ENCODE measurements at regions not wholly inside any gene's neighbourhood (a gene's known extent, or its start where the extent isn't known, plus 50 kb on each side); places are given as distances from the start of the nearest gene placed in this dataset.

DNA sequence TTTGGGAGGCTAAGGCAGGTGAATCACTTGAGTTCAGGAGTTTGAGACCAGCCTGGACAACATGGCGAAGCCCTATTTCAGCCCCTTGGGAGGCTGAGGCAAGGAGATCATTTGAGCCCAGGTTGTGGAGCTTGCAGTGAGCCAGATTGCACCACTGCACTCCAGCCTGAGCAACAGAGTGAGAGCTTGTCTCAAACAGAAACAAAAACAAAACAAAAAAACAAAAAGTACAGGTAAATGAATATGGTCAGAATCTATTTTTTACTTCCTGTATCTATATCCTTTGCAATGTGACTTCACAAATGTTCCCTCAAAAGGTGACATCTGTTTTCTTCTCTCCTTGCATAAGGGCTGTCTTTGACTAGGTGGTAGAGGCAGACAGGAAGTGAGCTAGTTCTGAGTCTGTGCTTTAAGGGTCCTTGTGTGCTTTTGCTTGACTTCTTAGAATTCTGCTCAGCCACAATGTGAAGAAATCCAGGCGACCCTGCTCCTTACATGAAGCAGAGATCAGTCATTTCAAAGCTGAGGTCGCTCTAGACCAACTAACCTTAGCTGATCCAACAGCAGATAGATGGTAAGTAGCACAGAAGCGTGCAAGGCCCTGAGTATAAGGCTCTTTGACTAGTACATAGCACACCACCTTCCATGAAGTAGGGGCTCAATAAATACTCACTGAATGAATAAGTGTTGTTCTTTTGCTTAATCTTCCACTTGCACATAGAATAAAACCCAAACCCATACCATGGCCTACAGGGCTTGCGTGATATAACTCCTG is 423.2 kb upstream of the PCDH15 start:
- H3K27ac ChIP-seq (ENCODE audit: low read length) = no peak overlapping the region
- no peaks in the 10 kb centered on the region for H3K36me3 ChIP-seq (ENCODE audit: control insufficient read depth in 2 of 2, insufficient read depth in 2 of 2, low read length in 2 of 2)
- no peak overlapping the region for H3K9ac ChIP-seq (ENCODE audit: low read length in 2 of 2)
- no peaks in the 10 kb centered on the region for H3K27me3 ChIP-seq (ENCODE audit: control insufficient read depth in 1 of 2, insufficient read depth in 2 of 2, low read length in 2 of 2)
- no peak overlapping the region for H3K4me3 ChIP-seq (ENCODE audit: low read length in 2 of 2)
- no peaks in the 10 kb centered on the region for H3K9me3 ChIP-seq (ENCODE audit: control insufficient read depth in 2 of 2, low read length in 2 of 2)
- H3K4me1 ChIP-seq (ENCODE audit: control insufficient read depth, insufficient read depth, low read length) = no peaks in the 10 kb centered on the region

DNA sequence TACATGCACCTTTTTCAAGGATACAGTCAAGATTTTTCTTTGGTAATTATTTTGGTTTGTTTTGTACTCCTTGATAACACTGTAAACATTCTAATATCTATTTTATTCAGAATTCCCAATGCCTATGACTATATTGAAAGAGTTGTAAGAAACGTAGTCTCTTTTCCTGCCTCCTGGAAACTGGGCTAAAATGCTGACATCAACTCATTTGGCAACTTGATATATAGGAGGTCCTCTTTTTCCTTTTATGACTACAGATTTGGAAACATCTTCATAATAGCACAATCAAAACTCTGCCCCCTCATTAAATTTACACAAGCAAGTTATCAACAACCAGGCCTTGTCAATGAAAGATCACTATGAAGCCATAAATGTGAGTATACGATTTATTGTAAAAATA is 422.3 kb upstream of the PCDH15 start:
- Histone ChIP-seq H3K9me3 (ENCODE audit: control insufficient read depth in 2 of 2, low read length in 2 of 2) (no peaks in the 10 kb centered on the region), H3K36me3 (ENCODE audit: control insufficient read depth in 2 of 2, insufficient read depth in 2 of 2, low read length in 2 of 2) (no peaks in the 10 kb centered on the region), H3K27ac (ENCODE audit: low read length) (no peak overlapping the region)

DNA sequence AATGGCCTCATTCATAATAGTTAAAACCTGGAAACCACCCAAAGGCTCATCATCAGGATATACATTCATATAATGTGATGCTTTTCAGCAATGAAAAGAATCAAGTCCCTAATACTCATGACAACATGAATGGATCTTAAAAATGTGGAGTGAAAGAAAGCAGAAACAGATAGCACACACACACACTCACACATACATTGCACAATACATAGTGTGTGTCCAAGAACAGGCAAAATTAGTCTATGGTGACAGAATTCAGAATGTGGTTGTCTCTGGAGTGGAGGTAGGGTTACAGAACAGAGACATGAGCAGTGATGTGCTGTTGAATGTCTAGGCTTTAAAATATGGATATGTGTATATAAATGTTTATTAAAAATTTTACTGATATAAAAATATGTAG is 419.9 kb upstream of the PCDH15 start:
- no peak overlapping the region for H3K9ac ChIP-seq (ENCODE audit: low read length in 2 of 2)
- H3K4me3 ChIP-seq (ENCODE audit: low read length in 2 of 2) = no peak overlapping the region
- no peaks in the 10 kb centered on the region for H3K27me3 ChIP-seq (ENCODE audit: control insufficient read depth in 1 of 2, insufficient read depth in 2 of 2, low read length in 2 of 2)
- no peaks in the 10 kb centered on the region for H3K4me1 ChIP-seq (ENCODE audit: control insufficient read depth, insufficient read depth, low read length)
- H3K27ac ChIP-seq (ENCODE audit: low read length) = no peak overlapping the region
- no peaks in the 10 kb centered on the region for H3K36me3 ChIP-seq (ENCODE audit: control insufficient read depth in 2 of 2, insufficient read depth in 2 of 2, low read length in 2 of 2)
- H3K9me3 ChIP-seq (ENCODE audit: control insufficient read depth in 2 of 2, low read length in 2 of 2) = no peaks in the 10 kb centered on the region

More for the DNA sequence above, 422.3 kb upstream of the PCDH15 start:
- Histone ChIP-seq H3K27me3 (ENCODE audit: control insufficient read depth in 1 of 2, insufficient read depth in 2 of 2, low read length in 2 of 2) (no peaks in the 10 kb centered on the region), H3K9ac (ENCODE audit: low read length in 2 of 2) (no peak overlapping the region), H3K4me1 (ENCODE audit: control insufficient read depth, insufficient read depth, low read length) (no peaks in the 10 kb centered on the region), H3K4me3 (ENCODE audit: low read length in 2 of 2) (no peak overlapping the region)

DNA sequence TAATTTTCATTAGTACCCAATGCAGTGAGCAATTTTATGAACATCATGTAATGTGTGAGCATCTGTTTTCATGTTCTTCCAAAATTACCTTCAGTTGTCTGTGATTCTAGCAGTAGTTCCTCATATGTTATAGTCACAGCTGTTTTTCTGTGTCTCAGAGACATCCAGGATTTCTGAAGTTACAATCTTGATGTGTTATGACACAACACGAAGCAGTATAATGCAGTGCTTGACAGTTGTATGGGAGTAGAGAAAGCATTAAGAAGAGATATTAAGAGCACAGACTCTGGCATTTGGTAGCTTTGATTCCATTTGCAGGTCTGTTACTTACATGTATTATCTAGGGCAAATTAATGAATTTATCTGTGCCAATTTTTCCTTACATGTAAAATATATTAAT is 414.7 kb upstream of the PCDH15 start:
- Histone ChIP-seq H3K36me3 (ENCODE audit: control insufficient read depth in 2 of 2, insufficient read depth in 2 of 2, low read length in 2 of 2) (no peaks in the 10 kb centered on the region), H3K4me3 (ENCODE audit: low read length in 2 of 2) (no peak overlapping the region), H3K9me3 (ENCODE audit: control insufficient read depth in 2 of 2, low read length in 2 of 2) (no peaks in the 10 kb centered on the region), H3K27ac (ENCODE audit: low read length) (no peak overlapping the region), H3K4me1 (ENCODE audit: control insufficient read depth, insufficient read depth, low read length) (no peaks in the 10 kb centered on the region), H3K9ac (ENCODE audit: low read length in 2 of 2) (no peak overlapping the region), H3K27me3 (ENCODE audit: control insufficient read depth in 1 of 2, insufficient read depth in 2 of 2, low read length in 2 of 2) (no peaks in the 10 kb centered on the region)

DNA sequence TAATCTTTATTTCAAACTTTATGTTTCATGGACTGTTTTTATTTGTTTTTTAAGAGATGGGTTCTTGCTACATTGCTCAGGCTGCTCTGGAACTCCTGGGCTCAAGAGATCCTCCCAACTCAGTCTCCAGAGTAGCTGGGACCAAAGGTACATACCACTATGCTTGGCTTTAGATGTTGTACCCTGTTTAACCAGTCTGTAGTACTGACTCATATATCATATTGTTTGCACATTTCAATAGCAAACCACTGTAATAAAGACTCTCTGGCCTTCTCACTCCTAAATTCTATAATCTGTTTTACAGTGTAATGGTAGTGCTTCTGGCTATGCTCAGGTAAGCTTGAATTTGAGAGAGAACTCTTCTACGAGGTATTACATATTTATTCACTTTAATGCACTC is 413.6 kb upstream of the PCDH15 start:
- Histone ChIP-seq H3K27me3 (ENCODE audit: control insufficient read depth in 1 of 2, insufficient read depth in 2 of 2, low read length in 2 of 2) (no peaks in the 10 kb centered on the region), H3K9ac (ENCODE audit: low read length in 2 of 2) (no peak overlapping the region), H3K4me3 (ENCODE audit: low read length in 2 of 2) (no peak overlapping the region), H3K4me1 (ENCODE audit: control insufficient read depth, insufficient read depth, low read length) (no peaks in the 10 kb centered on the region), H3K9me3 (ENCODE audit: control insufficient read depth in 2 of 2, low read length in 2 of 2) (no peaks in the 10 kb centered on the region), H3K27ac (ENCODE audit: low read length) (no peak overlapping the region), H3K36me3 (ENCODE audit: control insufficient read depth in 2 of 2, insufficient read depth in 2 of 2, low read length in 2 of 2) (no peaks in the 10 kb centered on the region)

DNA sequence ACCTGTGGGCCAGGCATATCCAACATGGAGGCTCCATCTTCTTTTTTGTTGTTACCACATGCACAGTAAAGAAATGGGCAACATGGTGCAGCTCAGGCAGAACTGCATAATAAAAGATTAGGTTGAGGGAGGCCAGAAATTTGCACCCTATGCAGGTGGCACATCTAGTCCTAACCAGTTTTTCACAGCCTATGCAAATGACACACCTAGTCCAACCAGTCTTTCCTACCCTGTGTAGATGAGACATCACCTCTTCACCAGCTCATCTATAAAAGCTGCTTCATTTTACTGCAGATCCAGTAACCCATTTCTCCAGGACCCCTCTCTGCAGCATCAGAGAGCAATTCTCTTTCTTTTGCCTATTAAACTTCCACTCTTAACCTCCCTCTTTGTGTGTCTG is 411.0 kb upstream of the PCDH15 start:
- Histone ChIP-seq H3K9ac (ENCODE audit: low read length in 2 of 2) (no peak overlapping the region), H3K4me3 (ENCODE audit: low read length in 2 of 2) (no peak overlapping the region), H3K36me3 (ENCODE audit: control insufficient read depth in 2 of 2, insufficient read depth in 2 of 2, low read length in 2 of 2) (no peaks in the 10 kb centered on the region), H3K27ac (ENCODE audit: low read length) (no peak overlapping the region), H3K4me1 (ENCODE audit: control insufficient read depth, insufficient read depth, low read length) (no peaks in the 10 kb centered on the region), H3K9me3 (ENCODE audit: control insufficient read depth in 2 of 2, low read length in 2 of 2) (no peaks in the 10 kb centered on the region), H3K27me3 (ENCODE audit: control insufficient read depth in 1 of 2, insufficient read depth in 2 of 2, low read length in 2 of 2) (no peaks in the 10 kb centered on the region)

DNA sequence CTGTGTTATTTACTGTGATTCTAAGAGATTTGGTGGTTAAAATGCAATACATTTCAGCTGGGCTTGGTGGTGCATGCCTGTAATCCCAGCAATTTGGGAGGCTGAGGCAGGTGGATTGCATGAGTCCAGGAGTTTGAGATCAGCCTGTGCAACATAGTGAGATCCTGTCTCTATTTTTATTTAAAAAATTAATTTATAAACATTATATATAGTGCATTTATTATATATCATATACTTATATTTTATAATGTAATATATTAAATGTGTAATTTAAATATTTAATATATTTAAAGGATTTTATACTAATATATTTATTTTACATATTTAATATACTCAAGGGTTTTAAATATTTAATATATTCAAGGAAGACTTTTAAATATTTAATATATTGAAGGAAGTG is 402.8 kb upstream of the PCDH15 start:
- H3K27me3 ChIP-seq (ENCODE audit: control insufficient read depth in 1 of 2, insufficient read depth in 2 of 2, low read length in 2 of 2) = no peaks in the 10 kb centered on the region
- H3K9me3 ChIP-seq (ENCODE audit: control insufficient read depth in 2 of 2, low read length in 2 of 2) = no peaks in the 10 kb centered on the region
- H3K36me3 ChIP-seq (ENCODE audit: control insufficient read depth in 2 of 2, insufficient read depth in 2 of 2, low read length in 2 of 2) = no peaks in the 10 kb centered on the region
- no peak overlapping the region for H3K4me3 ChIP-seq (ENCODE audit: low read length in 2 of 2)
- H3K27ac ChIP-seq (ENCODE audit: low read length) = no peak overlapping the region
- no peaks in the 10 kb centered on the region for H3K4me1 ChIP-seq (ENCODE audit: control insufficient read depth, insufficient read depth, low read length)
- H3K9ac ChIP-seq (ENCODE audit: low read length in 2 of 2) = no peak overlapping the region

DNA sequence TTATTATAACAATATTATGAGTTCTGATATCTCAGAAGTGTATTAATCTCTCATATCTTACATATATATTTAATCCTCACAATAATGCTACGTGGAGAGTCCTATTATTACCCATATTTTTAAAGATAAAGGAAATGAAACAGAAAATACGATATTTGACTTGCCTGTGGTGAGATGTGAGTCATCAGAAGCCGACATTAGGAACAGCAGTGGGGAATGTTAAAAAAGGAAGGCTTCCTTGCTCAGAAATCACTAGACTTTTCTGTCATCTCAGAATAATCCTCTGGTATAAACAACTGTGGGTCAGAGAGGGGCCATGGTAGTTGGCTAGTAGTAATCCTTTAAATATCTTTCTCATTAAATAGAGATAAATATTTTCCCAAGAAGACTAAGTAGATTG is 402.3 kb upstream of the PCDH15 start:
- H3K27me3 ChIP-seq (ENCODE audit: control insufficient read depth in 1 of 2, insufficient read depth in 2 of 2, low read length in 2 of 2) = no peaks in the 10 kb centered on the region
- no peak overlapping the region for H3K4me3 ChIP-seq (ENCODE audit: low read length in 2 of 2)
- no peak overlapping the region for H3K27ac ChIP-seq (ENCODE audit: low read length)
- no peak overlapping the region for H3K9ac ChIP-seq (ENCODE audit: low read length in 2 of 2)
- no peaks in the 10 kb centered on the region for H3K9me3 ChIP-seq (ENCODE audit: control insufficient read depth in 2 of 2, low read length in 2 of 2)
- no peaks in the 10 kb centered on the region for H3K36me3 ChIP-seq (ENCODE audit: control insufficient read depth in 2 of 2, insufficient read depth in 2 of 2, low read length in 2 of 2)
- H3K4me1 ChIP-seq (ENCODE audit: control insufficient read depth, insufficient read depth, low read length) = no peaks in the 10 kb centered on the region

DNA sequence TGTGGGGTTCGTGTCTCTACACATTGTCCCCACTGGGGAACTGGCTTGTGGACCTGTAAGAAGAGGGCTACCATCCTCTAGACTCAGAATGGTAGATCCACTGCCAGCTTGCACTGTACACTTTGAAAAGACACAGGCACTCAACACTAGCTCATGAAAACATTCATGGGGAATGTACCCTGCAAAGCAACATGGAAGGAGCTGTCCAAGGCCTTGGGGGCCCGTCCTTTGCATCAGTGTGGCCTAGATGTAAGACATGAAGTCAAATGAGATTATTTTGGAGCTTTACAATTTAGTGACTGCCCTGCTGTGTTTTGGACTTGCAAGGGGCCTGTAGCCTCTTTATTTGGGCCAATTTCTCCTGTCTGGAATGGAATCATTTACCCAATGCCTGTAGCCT is 399.0 kb upstream of the PCDH15 start:
- Histone ChIP-seq H3K36me3 (ENCODE audit: control insufficient read depth in 2 of 2, insufficient read depth in 2 of 2, low read length in 2 of 2) (no peaks in the 10 kb centered on the region), H3K9ac (ENCODE audit: low read length in 2 of 2) (no peak overlapping the region), H3K9me3 (ENCODE audit: control insufficient read depth in 2 of 2, low read length in 2 of 2) (no peaks in the 10 kb centered on the region), H3K4me1 (ENCODE audit: control insufficient read depth, insufficient read depth, low read length) (no peaks in the 10 kb centered on the region), H3K27ac (ENCODE audit: low read length) (no peak overlapping the region), H3K4me3 (ENCODE audit: low read length in 2 of 2) (no peak overlapping the region), H3K27me3 (ENCODE audit: control insufficient read depth in 1 of 2, insufficient read depth in 2 of 2, low read length in 2 of 2) (no peaks in the 10 kb centered on the region)

DNA sequence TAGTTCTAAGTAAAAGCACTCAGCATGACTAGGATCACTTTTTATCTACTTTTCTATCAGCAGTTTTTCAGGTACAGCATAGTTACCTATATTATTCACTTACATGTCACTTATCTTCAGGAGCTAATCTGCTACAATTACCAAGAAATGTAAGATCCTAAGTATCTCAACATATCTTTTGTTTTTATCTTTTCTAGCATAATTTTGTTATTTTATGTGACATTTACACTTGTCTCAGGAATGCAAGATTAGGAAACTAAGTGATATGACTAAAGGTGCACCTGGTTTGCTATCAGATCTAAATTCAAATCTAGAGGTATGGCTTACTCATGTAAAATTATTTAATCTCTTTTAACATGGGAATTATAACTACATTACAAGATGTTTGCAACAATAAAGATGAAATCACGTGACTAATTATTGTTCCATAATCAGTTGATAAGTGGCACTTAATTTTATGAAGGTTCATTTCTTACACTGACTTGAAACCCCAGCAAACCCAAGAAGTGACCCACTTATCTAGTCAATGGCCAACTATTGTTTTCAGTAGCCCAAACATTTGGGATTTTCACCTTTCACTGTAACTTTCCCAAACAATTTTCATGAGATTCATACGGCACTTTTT is 390.3 kb upstream of the PCDH15 start:
- H3K9me3 ChIP-seq (ENCODE audit: control insufficient read depth in 2 of 2, low read length in 2 of 2) = no peaks in the 10 kb centered on the region
- no peaks in the 10 kb centered on the region for H3K36me3 ChIP-seq (ENCODE audit: control insufficient read depth in 2 of 2, insufficient read depth in 2 of 2, low read length in 2 of 2)
- no peaks in the 10 kb centered on the region for H3K4me1 ChIP-seq (ENCODE audit: control insufficient read depth, insufficient read depth, low read length)
- H3K4me3 ChIP-seq (ENCODE audit: low read length in 2 of 2) = no peak overlapping the region
- H3K9ac ChIP-seq (ENCODE audit: low read length in 2 of 2) = no peak overlapping the region
- no peaks in the 10 kb centered on the region for H3K27me3 ChIP-seq (ENCODE audit: control insufficient read depth in 1 of 2, insufficient read depth in 2 of 2, low read length in 2 of 2)
- no peak overlapping the region for H3K27ac ChIP-seq (ENCODE audit: low read length)

DNA sequence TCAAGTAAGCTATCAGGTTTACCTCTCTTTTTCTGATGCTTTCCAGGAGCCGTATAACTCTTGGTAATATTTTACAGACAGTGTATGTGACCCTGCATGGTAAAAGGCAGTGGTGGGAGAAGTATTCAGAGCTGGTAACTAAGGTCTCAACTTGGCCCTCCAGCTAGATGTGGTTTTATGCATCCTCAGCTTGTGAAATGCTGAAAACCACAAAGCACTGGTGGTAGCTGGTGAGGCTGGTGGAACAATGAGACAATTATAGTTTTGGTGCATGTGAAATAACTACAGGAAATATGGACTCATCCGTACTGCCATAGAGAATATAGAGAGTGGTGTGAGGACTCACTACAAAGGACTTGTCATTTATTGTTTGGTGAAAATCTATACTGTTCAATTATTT is 383.0 kb upstream of the PCDH15 start:
- Histone ChIP-seq H3K9me3 (ENCODE audit: control insufficient read depth in 2 of 2, low read length in 2 of 2) (no peaks in the 10 kb centered on the region), H3K9ac (ENCODE audit: low read length in 2 of 2) (no peak overlapping the region), H3K4me3 (ENCODE audit: low read length in 2 of 2) (no peak overlapping the region), H3K27ac (ENCODE audit: low read length) (no peak overlapping the region), H3K36me3 (ENCODE audit: control insufficient read depth in 2 of 2, insufficient read depth in 2 of 2, low read length in 2 of 2) (no peaks in the 10 kb centered on the region), H3K4me1 (ENCODE audit: control insufficient read depth, insufficient read depth, low read length) (no peaks in the 10 kb centered on the region), H3K27me3 (ENCODE audit: control insufficient read depth in 1 of 2, insufficient read depth in 2 of 2, low read length in 2 of 2) (no peaks in the 10 kb centered on the region)
